Left ventricle myocardium superior (tissue), 1 donor: ENCODE measurements at regions not wholly inside any gene's neighbourhood (a gene's known extent, or its start where the extent isn't known, plus 50 kb on each side); places are given as distances from the start of the nearest gene placed in this dataset.
"Not testable (repeated sequence)": the region's sequence is repeated elsewhere in the genome, so short reads cannot be mapped to it uniquely, and the experiment has no call there.

ENCODE experiments used
- ATAC-seq: fragments of 200-7000 bp; cut with Tn5 transposase; one replicate; pipeline ENCODE4 v1.9.1; 2020; ENCODE audit warnings: mild to moderate bottlenecking, moderate library complexity
- DNase-seq: peaks from one replicate; pipeline ENCODE4 v3.0.0-alpha.2; 2020
- intact Hi-C: fragments of 100-400 bp; cut with micrococcal nuclease; formaldehyde crosslinking; loops from one replicate; pipeline ENCODE4 v1.11.0; 2022
- donor health status: DM: no; HTN: yes; CAD: no; lungs with severe emphysema.

DNA sequence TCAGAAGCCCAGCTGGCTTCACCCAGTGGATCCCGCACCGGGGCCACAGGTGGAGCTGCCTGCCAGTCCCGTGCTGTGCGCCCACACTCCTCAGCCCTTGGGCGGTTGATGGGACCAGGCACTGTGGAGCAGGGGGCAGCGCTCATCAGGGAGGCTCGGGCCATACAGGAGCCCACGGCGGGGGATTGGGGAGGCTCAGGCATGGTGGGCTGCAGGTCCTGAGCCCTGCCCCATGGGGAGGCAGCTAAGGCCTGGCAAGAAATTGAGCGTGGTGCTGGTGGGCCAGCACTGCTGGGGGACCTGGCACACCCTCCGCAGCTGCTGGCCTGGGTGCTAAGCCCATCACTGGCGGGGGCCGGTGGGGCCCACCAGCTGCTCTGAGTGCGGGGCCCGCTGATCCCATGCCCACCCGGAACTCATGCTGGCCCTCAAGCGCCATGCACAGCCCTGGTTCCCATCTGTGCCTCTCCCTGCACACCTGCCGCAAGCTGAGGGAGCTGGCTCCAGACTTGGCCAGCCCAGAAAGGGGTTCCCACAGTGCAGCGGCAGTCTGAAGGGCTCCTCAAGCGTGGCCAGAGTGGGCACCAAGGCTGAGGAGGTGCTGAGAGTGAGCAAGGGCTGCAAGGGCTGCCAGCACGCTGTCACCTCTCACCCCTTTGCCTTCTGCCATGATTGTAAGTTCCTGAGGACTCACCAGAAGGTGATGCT, 705.1 kb downstream of the STPG2 start:
- DNase-seq, ATAC-seq, intact Hi-C loops: not testable (repeated sequence)

DNA sequence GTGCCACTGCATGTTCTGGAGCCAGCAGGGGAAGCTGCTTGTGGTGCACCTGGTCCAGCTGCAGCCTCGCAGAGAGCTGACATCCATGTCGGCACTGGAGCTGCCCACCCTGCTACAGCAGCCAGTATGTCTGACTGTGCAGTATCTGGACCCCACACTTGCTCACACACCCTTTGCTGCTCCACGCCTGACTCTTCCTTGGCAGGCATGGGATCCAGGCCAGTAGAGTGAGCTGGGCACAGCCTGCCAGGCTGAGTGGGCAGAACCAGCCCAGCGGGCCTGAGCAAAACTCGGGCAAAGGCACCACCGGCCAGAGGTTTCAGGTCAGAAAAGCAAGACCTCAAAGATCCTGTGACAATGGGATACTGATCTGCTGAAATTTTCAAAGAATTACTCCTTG, 690.1 kb downstream of the STPG2 start:
- intact Hi-C loops = no loop called here
- DNase-seq (no peak), ATAC-seq (no peak)

GRCh38 chr4:97457253-97457652, 686.0 kb downstream of the STPG2 start:
- intact Hi-C loops = no loop called here
- no peak for ATAC-seq
- no peak for DNase-seq

DNA sequence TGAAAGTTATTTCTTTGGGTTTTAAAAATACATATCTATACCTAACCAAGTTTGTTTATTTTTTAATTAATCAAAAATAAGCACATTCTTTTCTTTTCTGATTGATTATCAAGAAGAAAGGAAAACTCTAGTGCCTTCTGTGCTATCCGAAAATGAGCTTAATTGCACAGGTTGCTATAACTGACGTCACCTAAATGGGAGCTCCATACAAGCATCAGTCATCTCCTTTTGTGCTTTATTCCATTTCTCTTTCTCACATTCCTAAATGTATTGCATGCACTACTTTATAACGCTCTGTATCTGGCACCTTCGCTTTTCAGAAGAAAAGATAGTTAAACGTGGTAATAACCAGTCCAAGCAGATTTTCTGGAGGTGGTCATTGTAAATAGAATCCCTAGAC, 675.0 kb downstream of the STPG2 start:
- intact Hi-C loops = no loop called here
- ATAC-seq (no peak), DNase-seq (no peak)

DNA sequence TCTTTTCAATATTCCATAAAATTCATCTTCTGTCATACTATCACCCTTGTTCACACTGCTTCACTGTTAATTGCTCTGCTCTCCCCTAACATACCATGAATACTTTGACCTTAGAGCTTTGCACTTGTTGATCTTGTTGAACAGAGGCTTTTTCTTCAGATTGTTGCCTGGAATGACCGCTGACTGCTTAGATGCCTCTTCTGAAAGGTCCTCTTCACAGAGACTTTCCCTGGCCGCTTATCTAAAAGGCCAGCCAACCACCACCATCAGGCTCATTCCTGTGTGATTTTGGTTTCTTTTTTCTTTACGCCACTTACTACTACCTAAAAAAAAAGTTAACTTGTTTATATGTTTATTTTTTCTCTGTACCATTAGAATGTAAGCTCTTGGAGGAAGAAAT, 667.7 kb downstream of the STPG2 start:
- ATAC-seq = no peak
- DNase-seq = no peak
- intact Hi-C loops = no loop called here

DNA sequence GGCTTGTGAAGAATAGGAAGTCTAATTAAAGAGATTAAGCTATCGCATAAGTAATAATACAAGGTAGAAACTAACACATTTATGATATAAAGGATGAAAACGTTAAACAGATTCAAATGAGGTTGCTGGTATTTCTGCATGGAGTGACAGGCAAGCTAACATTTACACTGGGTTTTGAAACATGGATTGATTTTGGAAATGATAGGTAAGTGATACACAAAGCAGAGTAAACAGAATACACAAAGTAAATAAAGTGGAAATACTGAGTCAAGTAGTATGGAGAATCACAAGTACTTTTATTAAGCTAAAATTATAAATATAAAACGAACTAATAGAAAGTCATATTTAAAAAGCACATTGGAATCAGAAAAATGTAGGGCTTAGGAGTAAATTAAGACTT, 665.3 kb downstream of the STPG2 start:
- ATAC-seq (no peak), DNase-seq (no peak)
- intact Hi-C loops = no loop called here

DNA sequence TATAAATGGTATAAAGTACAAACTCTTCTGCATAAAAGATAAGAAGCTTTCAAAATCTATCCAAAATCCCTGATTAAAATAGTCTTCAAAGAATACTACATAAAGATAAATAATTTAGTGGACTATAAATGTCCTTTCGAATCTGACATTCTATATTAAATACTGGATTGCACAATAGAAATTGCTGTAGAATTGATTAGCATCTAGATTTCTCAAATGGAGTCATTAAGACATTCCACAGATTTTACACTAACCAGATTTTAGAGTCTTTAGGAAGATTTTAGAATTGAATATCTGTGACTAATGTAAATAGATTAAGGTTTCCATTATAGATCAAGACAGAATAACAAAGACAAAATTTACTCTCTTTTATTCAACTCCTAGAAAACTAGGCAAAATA, 663.9 kb downstream of the STPG2 start:
- intact Hi-C loops = no loop called here
- DNase-seq (no peak), ATAC-seq (no peak)

- intact Hi-C loops = no loop called here
- no peak for ATAC-seq
- no peak for DNase-seq
These were observed 651.4 kb downstream of the STPG2 start for GRCh38 chr4:97491856-97492255.

GRCh38 chr4:97493815-97494518, 649.3 kb downstream of the STPG2 start:
- intact Hi-C loops = no loop called here
- no peak for ATAC-seq
- no peak for DNase-seq

GRCh38 chr4:97496298-97496873, 646.9 kb downstream of the STPG2 start:
- no peak for ATAC-seq
- intact Hi-C loops = no loop called here

GRCh38 chr4:97498875-97499274, 644.4 kb downstream of the STPG2 start:
- intact Hi-C loops = no loop called here
- ATAC-seq (no peak), DNase-seq (no peak)

More at GRCh38 chr4:97496298-97496873, 646.9 kb downstream of the STPG2 start:
- no peak for DNase-seq

- DNase-seq (no peak), ATAC-seq (no peak)
- intact Hi-C loops = no loop called here
These were observed 642.9 kb downstream of the STPG2 start for GRCh38 chr4:97500423-97500822.

- intact Hi-C loops = no loop called here
- DNase-seq (no peak), ATAC-seq (no peak)
These were observed 638.6 kb downstream of the STPG2 start for GRCh38 chr4:97504713-97505112.

DNA sequence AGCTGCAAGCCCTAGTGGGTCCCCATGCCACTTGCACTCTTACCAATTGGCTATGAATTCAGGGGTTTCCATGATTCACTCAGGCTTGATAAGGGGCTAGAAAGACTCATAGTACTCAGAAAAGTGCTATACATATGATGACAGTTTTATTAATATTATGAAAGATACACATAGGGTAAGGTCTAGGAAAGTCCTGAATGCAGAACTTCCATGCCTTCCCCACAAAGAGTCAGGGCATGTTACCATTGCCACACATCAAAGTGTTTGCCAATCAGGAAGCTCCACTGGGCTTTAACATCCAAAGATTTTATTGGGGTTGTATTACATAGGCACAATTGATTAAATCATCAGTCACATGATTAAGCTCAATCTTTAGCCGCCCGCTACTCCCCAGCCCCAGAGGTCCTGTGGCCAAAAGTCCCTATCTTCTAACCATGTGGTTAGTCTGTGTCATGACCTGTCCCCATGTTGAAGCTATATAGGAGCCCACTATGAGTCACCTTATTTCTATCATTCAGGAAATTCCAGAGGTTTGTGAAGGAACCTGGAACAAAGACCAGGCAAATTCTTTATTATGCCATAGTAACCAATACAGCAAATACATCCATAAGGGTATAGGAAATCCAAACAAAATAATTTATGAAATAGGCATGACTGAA, 635.6 kb downstream of the STPG2 start:
- intact Hi-C loops = no loop called here
- ATAC-seq = no peak

More for the DNA sequence above, 635.6 kb downstream of the STPG2 start:
- no peak for DNase-seq
